ENCODE measurements at regions not wholly inside any gene's neighbourhood (a gene's known extent, or its start where the extent isn't known, plus 50 kb on each side); places are given as distances from the start of the nearest gene placed in this dataset.

DNA sequence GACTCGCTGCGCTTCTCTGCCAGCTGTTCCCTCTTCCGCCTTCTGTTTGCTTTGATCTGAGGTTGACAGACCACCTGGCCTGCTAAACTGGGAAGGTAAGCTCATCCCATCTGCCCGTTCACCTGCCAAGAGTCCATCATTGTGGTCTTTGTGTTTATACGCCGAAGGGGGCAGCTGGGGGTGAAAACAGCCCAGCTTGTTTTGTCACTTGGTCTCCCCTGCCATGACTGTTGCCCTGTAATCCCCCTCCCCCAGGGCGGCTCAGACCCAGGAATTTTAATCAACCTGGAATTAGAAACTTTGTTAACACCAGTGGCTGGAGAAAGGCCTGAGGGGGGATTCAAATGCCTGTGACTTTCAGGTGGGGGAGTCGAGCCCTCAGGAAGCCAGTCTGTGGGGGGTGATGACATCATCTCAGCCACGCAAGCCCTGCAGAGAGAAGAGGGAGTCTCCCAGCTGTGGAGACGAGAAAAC is 333.3 kb downstream of the BCOR start:
- intact Hi-C loops (cut with micrococcal nuclease): no loop called here
- BruUV-seq (replicated peaks): no TSS peak
- H3K9me2 ChIP-seq (replicated peaks; ENCODE audit: low read length): no peaks in the 10 kb centered on the region

DNA sequence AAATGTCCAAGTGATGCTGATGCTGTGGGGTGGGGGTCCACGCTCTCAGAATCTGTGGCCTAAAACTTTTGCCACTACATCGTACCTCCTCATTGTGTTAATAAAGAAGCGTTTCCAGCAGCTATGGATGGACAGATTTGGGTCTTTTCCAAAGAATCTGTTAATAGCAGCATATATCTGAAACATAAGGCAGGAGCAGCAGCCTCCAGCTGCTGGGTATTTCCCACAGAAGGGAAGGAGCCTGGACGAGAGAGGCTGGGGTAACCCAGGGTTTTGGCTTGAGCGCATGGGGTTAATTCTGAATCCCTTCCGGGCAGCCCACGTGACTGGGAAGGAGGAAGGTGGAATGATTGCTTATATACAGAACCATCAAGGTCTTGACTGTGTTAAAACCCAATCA is 332.4 kb downstream of the BCOR start:
- Histone ChIP-seq H3K9me3 (ENCODE audit: low read length) (no peaks in the 10 kb centered on the region), H3K9ac (ENCODE audit: low read length) (no peak overlapping the region), H3K36me3 (ENCODE audit: low read depth, low read length) (no peaks in the 10 kb centered on the region), H3K27ac (ENCODE audit: low read length) (no peak overlapping the region), H4K20me1 (ENCODE audit: low read length) (no peaks in the 10 kb centered on the region), H3K9me2 (replicated peaks; ENCODE audit: low read length) (no peaks in the 10 kb centered on the region), H3K79me2 (ENCODE audit: low read length) (no peaks in the 10 kb centered on the region), H3K4me2 (ENCODE audit: low read length) (no peak overlapping the region), H3K27me3 (ENCODE audit: low read length) (no peaks in the 10 kb centered on the region), H3F3A (ENCODE audit: low read length, unreplicated experiment) (no peaks in the 10 kb centered on the region), H3K4me1 (ENCODE audit: insufficient read depth, low read length) (no peaks in the 10 kb centered on the region), H2AFZ (ENCODE audit: low read length) (no peak overlapping the region), H3K4me3 (ENCODE audit: low read length) (no peak overlapping the region)
- no peak for ATAC-seq
- BruUV-seq (replicated peaks): no TSS peak
- ChIA-PET CTCF (no interaction called here), POLR2A (ENCODE audit: unreplicated experiment) (no interaction called here)
- TF ChIP-seq, protein P1, sequence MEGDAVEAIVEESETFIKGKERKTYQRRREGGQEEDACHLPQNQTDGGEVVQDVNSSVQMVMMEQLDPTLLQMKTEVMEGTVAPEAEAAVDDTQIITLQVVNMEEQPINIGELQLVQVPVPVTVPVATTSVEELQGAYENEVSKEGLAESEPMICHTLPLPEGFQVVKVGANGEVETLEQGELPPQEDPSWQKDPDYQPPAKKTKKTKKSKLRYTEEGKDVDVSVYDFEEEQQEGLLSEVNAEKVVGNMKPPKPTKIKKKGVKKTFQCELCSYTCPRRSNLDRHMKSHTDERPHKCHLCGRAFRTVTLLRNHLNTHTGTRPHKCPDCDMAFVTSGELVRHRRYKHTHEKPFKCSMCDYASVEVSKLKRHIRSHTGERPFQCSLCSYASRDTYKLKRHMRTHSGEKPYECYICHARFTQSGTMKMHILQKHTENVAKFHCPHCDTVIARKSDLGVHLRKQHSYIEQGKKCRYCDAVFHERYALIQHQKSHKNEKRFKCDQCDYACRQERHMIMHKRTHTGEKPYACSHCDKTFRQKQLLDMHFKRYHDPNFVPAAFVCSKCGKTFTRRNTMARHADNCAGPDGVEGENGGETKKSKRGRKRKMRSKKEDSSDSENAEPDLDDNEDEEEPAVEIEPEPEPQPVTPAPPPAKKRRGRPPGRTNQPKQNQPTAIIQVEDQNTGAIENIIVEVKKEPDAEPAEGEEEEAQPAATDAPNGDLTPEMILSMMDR (conservative IDR thresholded peaks at IDR 0.05; ENCODE audit: low read depth, low read length): no peak
- TF ChIP-seq EZH2 (IDR thresholded peaks at IDR 0.05; ENCODE audit: low read length, unreplicated experiment) (no peak), EZH2phosphoT487 (IDR thresholded peaks at IDR 0.05; ENCODE audit: borderline replicate concordance, low read length) (no peak)
- intact Hi-C loops (cut with micrococcal nuclease): no loop called here
- DNase-seq: no peak

More for the DNA sequence above, 333.3 kb downstream of the BCOR start:
- ChIA-PET POLR2A (ENCODE audit: unreplicated experiment) (no interaction called here), CTCF (no interaction called here)
- H3K9me3 ChIP-seq (ENCODE audit: low read length): no peaks in the 10 kb centered on the region
- no peaks in the 10 kb centered on the region for H3K79me2 ChIP-seq (ENCODE audit: low read length)
- no peaks in the 10 kb centered on the region for H4K20me1 ChIP-seq (ENCODE audit: low read length)
- DNase-seq (no peak), ATAC-seq (no peak)
- peaks cover 3% of the 10 kb centered on the region; the same call in 1 of the 2 replicates for H3K4me1 ChIP-seq (ENCODE audit: insufficient read depth, low read length)
- TF ChIP-seq, protein P1 (conservative IDR thresholded peaks at IDR 0.05; ENCODE audit: low read depth, low read length): no peak
- no peak for TF ChIP-seq EZH2phosphoT487 (IDR thresholded peaks at IDR 0.05; ENCODE audit: borderline replicate concordance, low read length)
- no peak overlapping the region for H3K4me3 ChIP-seq (ENCODE audit: low read length)
- H3K9ac ChIP-seq (ENCODE audit: low read length): no peak overlapping the region
- H2AFZ ChIP-seq (ENCODE audit: low read length): no peak overlapping the region
- H3F3A ChIP-seq (ENCODE audit: low read length, unreplicated experiment): no peaks in the 10 kb centered on the region
- no peak overlapping the region for H3K27ac ChIP-seq (ENCODE audit: low read length)
- no peaks in the 10 kb centered on the region for H3K36me3 ChIP-seq (ENCODE audit: low read depth, low read length)
- no peak overlapping the region for H3K4me2 ChIP-seq (ENCODE audit: low read length)
- H3K27me3 ChIP-seq (ENCODE audit: low read length): no peaks in the 10 kb centered on the region

DNA sequence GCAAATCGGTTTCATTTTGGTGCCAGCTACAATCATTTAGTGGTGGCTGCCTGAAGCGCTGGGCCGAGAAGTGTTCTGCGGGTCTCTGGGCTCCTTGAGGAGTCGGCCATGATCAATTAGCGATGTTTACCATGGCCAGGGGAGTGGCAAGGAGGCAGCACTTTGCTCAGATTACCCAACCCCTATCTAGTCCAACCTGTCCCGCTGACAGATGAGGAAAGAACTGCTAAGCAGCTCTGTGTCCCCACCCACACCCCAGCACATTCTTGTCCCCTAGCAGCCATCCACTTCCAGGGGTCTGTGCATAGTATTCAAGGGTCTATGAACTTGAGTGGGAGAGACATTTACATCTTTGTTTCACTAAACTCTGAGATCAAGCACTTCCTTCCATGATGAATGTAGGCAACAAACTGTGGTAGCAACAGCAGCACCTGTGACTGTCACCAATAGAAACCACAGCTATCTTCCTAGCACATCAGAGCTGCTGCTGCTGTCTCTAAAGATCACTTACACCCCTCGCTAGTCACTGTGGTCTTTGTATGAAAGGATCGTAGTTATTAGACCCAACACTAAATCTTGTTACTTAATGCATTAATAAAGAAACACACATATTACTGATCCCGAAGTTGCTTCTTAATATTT is 331.6 kb downstream of the BCOR start:
- no peak overlapping the region for H2AFZ ChIP-seq (ENCODE audit: low read length)
- H3K4me1 ChIP-seq (ENCODE audit: insufficient read depth, low read length): no peaks in the 10 kb centered on the region
- H3K9me3 ChIP-seq (ENCODE audit: low read length): no peaks in the 10 kb centered on the region
- ATAC-seq (no peak), DNase-seq (no peak)
- no peaks in the 10 kb centered on the region for H3K27me3 ChIP-seq (ENCODE audit: low read length)
- no peaks in the 10 kb centered on the region for H3K79me2 ChIP-seq (ENCODE audit: low read length)
- no peak overlapping the region for H3K4me3 ChIP-seq (ENCODE audit: low read length)
- ChIA-PET POLR2A (ENCODE audit: unreplicated experiment) (no interaction called here), CTCF (no interaction called here)
- no TSS peak for BruUV-seq (replicated peaks)
- H3K27ac ChIP-seq (ENCODE audit: low read length): no peak overlapping the region
- H3K9ac ChIP-seq (ENCODE audit: low read length): no peak overlapping the region
- intact Hi-C loops (cut with micrococcal nuclease): no loop called here
- H3K36me3 ChIP-seq (ENCODE audit: low read depth, low read length): no peaks in the 10 kb centered on the region
- H3K4me2 ChIP-seq (ENCODE audit: low read length): no peak overlapping the region
- H3K9me2 ChIP-seq (replicated peaks; ENCODE audit: low read length): no peaks in the 10 kb centered on the region
- H4K20me1 ChIP-seq (ENCODE audit: low read length): no peaks in the 10 kb centered on the region
- H3F3A ChIP-seq (ENCODE audit: low read length, unreplicated experiment): no peaks in the 10 kb centered on the region
- TF ChIP-seq EZH2phosphoT487 (IDR thresholded peaks at IDR 0.05; ENCODE audit: borderline replicate concordance, low read length): no peak
- TF ChIP-seq, protein P1 (conservative IDR thresholded peaks at IDR 0.05; ENCODE audit: low read depth, low read length): no peak
- no peak for TF ChIP-seq EZH2 (IDR thresholded peaks at IDR 0.05; ENCODE audit: low read length, unreplicated experiment)
